HepG2 (cell line): ENCODE measurements at regions not wholly inside any gene's neighbourhood (a gene's known extent, or its start where the extent isn't known, plus 50 kb on each side); places are given as distances from the start of the nearest gene placed in this dataset.

Experiments used
- ARID2 ChIP-seq: sonication (generic); formaldehyde crosslinking; IDR thresholded peaks from 2 replicates; pipeline ENCODE4 v1.8.1; 2022; ENCODE audit warnings: mild to moderate bottlenecking, missing genetic modification reagents, borderline replicate concordance
- CEBPG ChIP-seq: IDR thresholded peaks from 2 replicates; pipeline ENCODE4 v1.6.1; 2016
- CREM ChIP-seq, 2 experiments: sonication (generic) in 1 of 2; formaldehyde crosslinking in 1 of 2; IDR thresholded peaks; 2 replicates each; pipeline versions ENCODE4 v1.4.0 to v1.6.1; 2016 to 2020; ENCODE audit warnings: antibody characterized with exemption in 1 of 2, mild to moderate bottlenecking in 1 of 2, missing genetic modification reagents in 1 of 2
- EP300 ChIP-seq, 3 experiments: sonication (generic) in 1 of 3; formaldehyde crosslinking in 1 of 3; IDR thresholded peaks; 2 replicates each; pipeline versions ENCODE4 v1.5.1 to v1.6.1; 2011 to 2020; ENCODE audit warnings: low read depth in 2 of 3, low read length in 2 of 3, borderline replicate concordance in 1 of 3, improper control_type of control experiment in 1 of 3, mild to moderate bottlenecking in 1 of 3, missing genetic modification reagents in 1 of 3, moderate library complexity in 1 of 3
- ISL2 ChIP-seq: sonication (generic); formaldehyde crosslinking; IDR thresholded peaks from 2 replicates; pipeline ENCODE4 v1.5.0; 2020; ENCODE audit warnings: missing genetic modification reagents
- MED8 ChIP-seq: sonication (generic); formaldehyde crosslinking; IDR thresholded peaks from 2 replicates; pipeline ENCODE4 v1.8.1; 2023; ENCODE audit warnings: mild to moderate bottlenecking, missing genetic modification reagents; ENCODE audit not compliant: insufficient replicate concordance
- MYPOP ChIP-seq: sonication (generic); formaldehyde crosslinking; IDR thresholded peaks from 2 replicates; pipeline ENCODE4 v1.8.1; 2023; ENCODE audit warnings: mild to moderate bottlenecking, moderate library complexity, missing genetic modification reagents
- NCOA2 ChIP-seq: sonication (generic); formaldehyde crosslinking; IDR thresholded peaks from 2 replicates; pipeline ENCODE4 v1.8.0; 2022; ENCODE audit warnings: inconsistent platforms
- PHF21A ChIP-seq: sonication (generic); formaldehyde crosslinking; IDR thresholded peaks from 2 replicates; pipeline ENCODE4 v1.5.0; 2020; ENCODE audit warnings: mild to moderate bottlenecking, missing genetic modification reagents
- SOX13 ChIP-seq, 3 experiments: fragments of 450-650 bp in 1 of 3; sonication (generic) in 1 of 3; formaldehyde crosslinking in 1 of 3; IDR thresholded peaks in 2 of 3; conservative IDR thresholded peaks in 1 of 3; 2 replicates each; pipeline versions ENCODE4 v1.5.0 to v1.6.1; 2016 to 2020; ENCODE audit warnings: antibody characterized with exemption in 1 of 3, mild to moderate bottlenecking in 1 of 3, missing compliant biosample characterization in 1 of 3, missing genetic modification reagents in 1 of 3, moderate library complexity in 1 of 3
- SOX5 ChIP-seq: IDR thresholded peaks from 2 replicates; pipeline ENCODE4 v1.6.1; 2016; ENCODE audit warnings: borderline replicate concordance
- TARDBP ChIP-seq: sonication (generic); formaldehyde crosslinking; IDR thresholded peaks from 2 replicates; pipeline ENCODE4 v1.8.0; 2022; ENCODE audit warnings: mild to moderate bottlenecking, missing genetic modification reagents
- ZNF274 ChIP-seq: sonication (generic); formaldehyde crosslinking; IDR thresholded peaks from 2 replicates; pipeline ENCODE4 v1.5.1; 2020; ENCODE audit warnings: mild to moderate bottlenecking, missing genetic modification reagents
- ZNF354B ChIP-seq: sonication (generic); formaldehyde crosslinking; IDR thresholded peaks from 2 replicates; pipeline ENCODE4 v1.8.0; 2022; ENCODE audit warnings: mild to moderate bottlenecking, missing genetic modification reagents
- ZNF788 ChIP-seq: sonication (generic); formaldehyde crosslinking; IDR thresholded peaks from 2 replicates; pipeline ENCODE4 v1.5.0; 2020; ENCODE audit warnings: mild to moderate bottlenecking, missing genetic modification reagents, borderline replicate concordance
- ZSCAN5A ChIP-seq: sonication (generic); formaldehyde crosslinking; IDR thresholded peaks from 2 replicates; pipeline ENCODE4 v1.8.0; 2022; ENCODE audit warnings: mild to moderate bottlenecking, missing genetic modification reagents, borderline replicate concordance
- TF ChIP-seq, protein P1 (sequence below), 2 experiments: sonication (generic) in 1 of 2; formaldehyde crosslinking in 1 of 2; IDR thresholded peaks; 2 replicates each; pipeline versions ENCODE4 v1.4.0 to v1.6.1; 2016 to 2020; ENCODE audit warnings: borderline replicate concordance in 1 of 2, low read depth in 1 of 2, mild to moderate bottlenecking in 1 of 2, missing genetic modification reagents in 1 of 2
- TF ChIP-seq, protein P2 (sequence below): sonication (generic); formaldehyde crosslinking; IDR thresholded peaks from 2 replicates; pipeline ENCODE4 v1.8.1; 2023; ENCODE audit warnings: mild to moderate bottlenecking, missing genetic modification reagents

DNA sequence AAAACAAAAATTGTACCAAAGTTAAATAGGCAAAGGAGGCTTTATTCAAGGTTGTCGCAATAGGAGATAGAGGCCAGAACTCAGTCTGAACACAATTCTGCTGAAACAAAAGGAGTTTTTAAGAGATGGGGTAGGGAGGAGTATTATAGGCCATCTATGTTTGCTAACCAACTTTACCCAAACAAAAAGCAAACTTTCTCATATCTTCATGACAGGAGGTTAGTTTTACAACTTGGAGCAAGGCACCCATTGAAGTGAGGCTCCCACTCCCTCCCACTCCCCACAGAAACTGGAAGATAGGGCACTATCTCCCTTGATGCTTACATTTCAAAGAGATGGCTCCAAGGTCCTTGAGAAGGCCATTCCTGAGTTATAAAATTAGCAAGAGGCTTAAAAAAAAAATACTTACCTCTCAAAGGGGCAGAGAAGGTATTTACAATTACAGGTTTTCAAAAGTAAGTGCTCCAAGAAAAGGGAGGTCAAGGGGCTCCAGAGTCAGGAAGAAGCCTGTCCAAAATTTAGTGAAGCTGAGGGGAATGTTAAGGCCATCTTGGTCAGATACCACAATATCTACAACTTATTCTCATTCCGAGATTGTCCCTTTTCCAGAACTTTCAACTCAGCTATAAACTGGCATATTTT, 84.4 kb upstream of the DHRS4 start (continued):
- TF ChIP-seq ZSCAN5A (CRISPR knock-in tag) (peak; percentile 54; the same call in 1 of the 2 replicates), SOX13 (IDR thresholded peaks at IDR 0.05) (peak; percentile 31; the same call in 1 of the 2 replicates), SOX13 (CRISPR knock-in tag; conservative IDR thresholded peaks at IDR 0.05 in 1 of 2, IDR thresholded peaks at IDR 0.05 in 1 of 2) (peak in 1 of 2 experiments; percentile 87; a peak in 2 of 4 replicates), ARID2 (CRISPR knock-in tag) (peak; percentile 35; the same call in 1 of the 2 replicates), SOX5 (CRISPR knock-in tag) (peak; percentile 21; the same call in 1 of the 2 replicates), CEBPG (peak; percentile 44; the same call in 1 of the 2 replicates), MED8 (CRISPR knock-in tag) (no peak), EP300 (IDR thresholded peaks at IDR 0.05; ENCODE audit: low read depth in 2 of 2, low read length in 2 of 2) (peak in 1 of 2 experiments; percentile 79; a peak in 1 of 4 replicates), EP300 (CRISPR knock-in tag; IDR thresholded peaks at IDR 0.05; ENCODE audit: borderline replicate concordance) (no peak), CREM (IDR thresholded peaks at IDR 0.05) (peak; percentile 42; the same call in 1 of the 2 replicates), CREM (CRISPR knock-in tag; IDR thresholded peaks at IDR 0.05) (no peak), ZNF788 (CRISPR knock-in tag) (no peak), ZNF354B (CRISPR knock-in tag) (0 out of 2 replicates have a peak, but pooled peaks have one; percentile 38), ZNF274 (CRISPR knock-in tag) (no peak), MYPOP (CRISPR knock-in tag) (no peak), PHF21A (peak; percentile 39; the same call in 1 of the 2 replicates), TARDBP (CRISPR knock-in tag) (peak; percentile 55), NCOA2 (CRISPR knock-in tag) (peak; percentile 42; the same call in 1 of the 2 replicates), ISL2 (CRISPR knock-in tag) (peak; percentile 78; the same call in 1 of the 2 replicates)
- TF ChIP-seq, protein P1, sequence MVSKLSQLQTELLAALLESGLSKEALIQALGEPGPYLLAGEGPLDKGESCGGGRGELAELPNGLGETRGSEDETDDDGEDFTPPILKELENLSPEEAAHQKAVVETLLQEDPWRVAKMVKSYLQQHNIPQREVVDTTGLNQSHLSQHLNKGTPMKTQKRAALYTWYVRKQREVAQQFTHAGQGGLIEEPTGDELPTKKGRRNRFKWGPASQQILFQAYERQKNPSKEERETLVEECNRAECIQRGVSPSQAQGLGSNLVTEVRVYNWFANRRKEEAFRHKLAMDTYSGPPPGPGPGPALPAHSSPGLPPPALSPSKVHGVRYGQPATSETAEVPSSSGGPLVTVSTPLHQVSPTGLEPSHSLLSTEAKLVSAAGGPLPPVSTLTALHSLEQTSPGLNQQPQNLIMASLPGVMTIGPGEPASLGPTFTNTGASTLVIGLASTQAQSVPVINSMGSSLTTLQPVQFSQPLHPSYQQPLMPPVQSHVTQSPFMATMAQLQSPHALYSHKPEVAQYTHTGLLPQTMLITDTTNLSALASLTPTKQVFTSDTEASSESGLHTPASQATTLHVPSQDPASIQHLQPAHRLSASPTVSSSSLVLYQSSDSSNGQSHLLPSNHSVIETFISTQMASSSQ (IDR thresholded peaks at IDR 0.05; ENCODE audit: low read depth): peak; percentile 41; the same call in 1 of the 2 replicates
- TF ChIP-seq, protein P1 (CRISPR knock-in tag; IDR thresholded peaks at IDR 0.05; ENCODE audit: borderline replicate concordance): peak; percentile 61; the same call in 1 of the 2 replicates
- TF ChIP-seq, protein P2, sequence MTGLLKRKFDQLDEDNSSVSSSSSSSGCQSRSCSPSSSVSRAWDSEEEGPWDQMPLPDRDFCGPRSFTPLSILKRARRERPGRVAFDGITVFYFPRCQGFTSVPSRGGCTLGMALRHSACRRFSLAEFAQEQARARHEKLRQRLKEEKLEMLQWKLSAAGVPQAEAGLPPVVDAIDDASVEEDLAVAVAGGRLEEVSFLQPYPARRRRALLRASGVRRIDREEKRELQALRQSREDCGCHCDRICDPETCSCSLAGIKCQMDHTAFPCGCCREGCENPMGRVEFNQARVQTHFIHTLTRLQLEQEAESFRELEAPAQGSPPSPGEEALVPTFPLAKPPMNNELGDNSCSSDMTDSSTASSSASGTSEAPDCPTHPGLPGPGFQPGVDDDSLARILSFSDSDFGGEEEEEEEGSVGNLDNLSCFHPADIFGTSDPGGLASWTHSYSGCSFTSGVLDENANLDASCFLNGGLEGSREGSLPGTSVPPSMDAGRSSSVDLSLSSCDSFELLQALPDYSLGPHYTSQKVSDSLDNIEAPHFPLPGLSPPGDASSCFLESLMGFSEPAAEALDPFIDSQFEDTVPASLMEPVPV (CRISPR knock-in tag): 0 out of 2 replicates have a peak, but pooled peaks have one; percentile 41
